ENCODE measurements at regions not wholly inside any gene's neighbourhood (a gene's known extent, or its start where the extent isn't known, plus 50 kb on each side); places are given as distances from the start of the nearest gene placed in this dataset.

DNA sequence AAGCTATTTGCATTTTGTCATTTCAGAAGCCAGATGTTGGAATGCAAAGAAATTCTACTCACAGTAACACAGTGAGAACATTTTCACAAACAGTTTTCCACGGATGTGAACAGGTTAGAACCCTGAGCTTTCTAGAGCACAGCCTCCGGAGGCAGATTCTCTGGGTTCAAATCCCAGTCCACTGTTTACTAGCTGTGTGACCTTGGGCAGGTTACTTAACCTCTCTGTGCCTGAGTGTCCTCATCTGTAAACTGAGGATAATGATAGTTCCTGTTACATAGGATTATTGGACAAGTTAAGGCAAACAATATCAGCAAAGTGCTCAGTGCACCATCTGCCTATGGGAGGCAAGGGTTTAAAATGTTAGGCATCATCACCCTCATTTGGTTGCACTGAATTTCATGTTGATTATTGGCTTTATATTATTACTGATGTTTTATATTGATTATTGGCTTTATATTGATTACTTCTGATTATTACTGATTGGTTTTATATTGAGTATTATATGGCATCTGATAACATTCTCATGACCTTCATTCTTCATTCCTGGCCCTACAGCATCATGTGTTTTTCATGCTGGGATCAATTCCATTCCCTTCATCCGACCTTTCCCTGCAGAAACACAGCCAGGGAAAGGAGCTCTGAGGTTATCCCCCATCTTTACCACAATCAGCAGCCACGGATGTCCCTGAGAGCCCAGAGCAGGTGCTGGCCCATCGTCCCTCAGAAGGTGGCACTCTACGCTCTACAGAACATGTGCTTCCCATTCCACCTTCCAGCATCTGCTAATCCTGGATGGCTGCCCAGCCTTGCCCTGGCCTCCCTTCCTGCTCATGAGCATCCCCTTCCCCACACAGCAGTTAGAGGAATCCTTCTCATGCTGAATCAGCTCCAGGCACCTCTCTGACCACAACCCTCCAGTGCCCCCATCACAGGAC, 283.1 kb downstream of the PREX1 start:
- no peak for DNase-seq (ENCODE audit: low read depth in 1 of 2, low spot score in 2 of 2)
- Histone ChIP-seq H3K36me3 (no peaks in the 10 kb centered on the region), H3K27me3 (replicated peaks) (peaks cover 7% of the 10 kb centered on the region), H3K27ac (no peak overlapping the region), H3K9me3 (replicated peaks) (no peaks in the 10 kb centered on the region; the same call in none of the 2 replicates), H3K4me3 (no peak overlapping the region), H3K4me1 (replicated peaks) (no peaks in the 10 kb centered on the region)

DNA sequence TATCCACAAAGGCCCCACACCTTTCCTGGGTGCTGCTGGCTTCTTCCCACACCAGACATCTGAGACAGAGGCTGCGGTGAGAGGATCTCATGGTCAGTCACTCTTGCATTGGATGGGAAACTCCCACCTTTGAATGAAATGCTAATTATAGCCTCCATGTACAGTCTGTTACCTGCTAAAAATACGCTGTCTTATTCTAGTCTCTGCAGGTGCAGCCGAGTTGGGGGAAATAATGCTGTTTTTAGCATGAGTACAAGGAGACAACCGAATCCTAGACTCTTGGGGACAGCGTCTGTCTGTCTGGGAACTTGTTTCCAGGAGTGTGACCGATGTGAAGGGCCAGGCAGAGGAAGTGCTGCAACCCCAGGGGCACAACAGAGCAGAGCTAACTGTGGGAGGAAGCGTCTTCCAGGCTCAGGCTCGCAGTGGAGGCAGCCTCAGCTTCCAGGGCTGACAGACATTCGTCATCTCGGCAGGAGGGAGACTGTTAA, 286.2 kb downstream of the PREX1 start:
- H3K27me3 ChIP-seq (replicated peaks), result peaks cover 7% of the 10 kb centered on the region
- no peak for DNase-seq (ENCODE audit: low read depth in 1 of 2, low spot score in 2 of 2)
- no peak overlapping the region for H3K27ac ChIP-seq
- H3K4me1 ChIP-seq (replicated peaks), result peaks cover 16% of the 10 kb centered on the region
- H3K4me3 ChIP-seq, result no peak overlapping the region
- H3K36me3 ChIP-seq, result no peaks in the 10 kb centered on the region
- H3K9me3 ChIP-seq (replicated peaks), result no peaks in the 10 kb centered on the region; the same call in none of the 2 replicates

DNA sequence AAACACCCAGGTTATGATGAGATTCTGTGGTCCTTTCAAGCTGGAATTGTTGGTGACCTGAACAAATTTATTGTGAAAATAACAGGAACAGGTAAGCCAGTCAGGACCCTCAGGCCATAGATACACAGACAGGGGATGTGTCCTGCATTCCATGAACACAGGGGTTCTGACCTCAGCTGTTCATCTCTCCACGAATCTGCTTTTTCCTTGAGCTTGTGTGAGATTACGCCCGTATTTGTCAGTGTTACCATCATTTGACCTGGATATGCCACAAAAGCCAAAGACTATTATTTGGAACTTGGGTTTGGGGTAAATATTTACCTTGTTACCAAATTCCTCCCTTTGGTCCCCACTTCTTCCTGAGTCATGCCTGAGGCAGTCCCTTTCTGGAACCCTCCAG, 288.9 kb downstream of the PREX1 start:
- DNase-seq (ENCODE audit: low read depth in 1 of 2, low spot score in 2 of 2), result no peak
- H3K27me3 ChIP-seq (replicated peaks), result peaks cover 11% of the 10 kb centered on the region

DNA sequence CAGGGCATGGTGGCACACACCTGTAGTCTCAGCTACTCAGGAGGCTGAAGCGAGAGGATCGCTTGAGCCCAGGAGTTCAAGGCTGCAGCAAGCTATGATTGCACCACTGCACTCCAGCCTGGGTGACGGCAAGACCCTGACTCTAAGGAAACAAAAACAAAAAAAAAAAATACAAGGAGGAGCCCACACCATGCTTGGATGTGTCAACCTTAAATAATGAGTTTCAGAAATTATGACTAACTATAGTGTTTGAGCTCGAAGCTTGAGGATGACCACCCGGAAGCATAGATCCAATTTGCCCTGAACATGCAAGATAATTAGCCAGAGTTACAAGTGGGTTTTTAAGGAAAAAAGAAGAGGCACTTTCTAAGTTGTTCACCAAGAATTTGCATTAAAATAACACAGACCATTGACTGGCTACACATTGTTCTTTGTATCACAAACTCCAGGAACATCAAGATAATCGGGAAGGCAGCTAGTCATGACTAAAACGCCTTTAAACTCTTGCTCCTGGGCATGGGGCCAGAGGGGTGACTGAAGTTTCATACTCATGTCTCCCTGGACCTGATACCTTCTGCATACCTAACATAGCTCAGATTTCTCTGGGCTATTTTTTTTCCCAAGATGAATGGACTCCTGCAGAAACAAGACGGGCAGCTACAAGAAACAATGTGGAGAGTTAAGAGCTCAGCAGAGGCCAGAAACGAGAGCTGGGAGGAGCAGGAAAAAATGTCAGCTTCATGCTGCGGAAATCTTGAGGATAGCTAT, 289.6 kb downstream of the PREX1 start:
- Histone ChIP-seq H3K9me3 (replicated peaks) (no peaks in the 10 kb centered on the region; the same call in none of the 2 replicates), H3K4me3 (no peak overlapping the region), H3K36me3 (no peaks in the 10 kb centered on the region), H3K27ac (no peak overlapping the region), H3K27me3 (replicated peaks) (peaks cover 12% of the 10 kb centered on the region), H3K4me1 (replicated peaks) (peaks cover 16% of the 10 kb centered on the region)
- DNase-seq (ENCODE audit: low read depth in 1 of 2, low spot score in 2 of 2), result peak; percentile 60 to 83

More for the DNA sequence above, 288.9 kb downstream of the PREX1 start:
- no peaks in the 10 kb centered on the region for H3K36me3 ChIP-seq
- H3K27ac ChIP-seq, result no peak overlapping the region
- H3K4me1 ChIP-seq (replicated peaks), result peaks cover 16% of the 10 kb centered on the region
- H3K9me3 ChIP-seq (replicated peaks), result no peaks in the 10 kb centered on the region; the same call in none of the 2 replicates
- H3K4me3 ChIP-seq, result no peak overlapping the region

DNA sequence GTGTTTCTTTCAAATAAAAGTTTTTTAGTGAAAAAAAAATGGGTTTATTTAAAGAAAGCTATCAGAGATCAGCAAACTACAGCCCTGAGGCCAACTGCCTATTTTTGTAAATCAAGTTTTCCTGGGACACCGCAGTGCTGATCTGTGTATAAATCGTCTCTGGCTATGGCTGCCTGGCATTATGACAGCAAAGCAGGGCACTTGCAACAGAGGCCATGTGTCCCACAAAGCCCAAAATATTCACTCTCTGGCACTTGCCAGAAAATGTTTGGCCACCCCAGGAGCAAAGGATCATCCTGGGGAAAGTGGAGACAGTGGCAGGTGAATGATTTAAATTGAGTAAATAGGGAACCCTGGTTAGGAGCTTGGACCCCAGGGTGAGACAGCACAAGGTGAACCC, 291.6 kb downstream of the PREX1 start:
- H3K4me1 ChIP-seq (replicated peaks), result peaks cover 16% of the 10 kb centered on the region
- no peak overlapping the region for H3K27ac ChIP-seq
- H3K4me3 ChIP-seq, result no peak overlapping the region
- DNase-seq (ENCODE audit: low read depth in 1 of 2, low spot score in 2 of 2), result no peak
- peaks cover 13% of the 10 kb centered on the region; the same call in 1 of the 2 replicates for H3K27me3 ChIP-seq (replicated peaks)
- H3K36me3 ChIP-seq, result no peaks in the 10 kb centered on the region
- no peaks in the 10 kb centered on the region for H3K9me3 ChIP-seq (replicated peaks)

DNA sequence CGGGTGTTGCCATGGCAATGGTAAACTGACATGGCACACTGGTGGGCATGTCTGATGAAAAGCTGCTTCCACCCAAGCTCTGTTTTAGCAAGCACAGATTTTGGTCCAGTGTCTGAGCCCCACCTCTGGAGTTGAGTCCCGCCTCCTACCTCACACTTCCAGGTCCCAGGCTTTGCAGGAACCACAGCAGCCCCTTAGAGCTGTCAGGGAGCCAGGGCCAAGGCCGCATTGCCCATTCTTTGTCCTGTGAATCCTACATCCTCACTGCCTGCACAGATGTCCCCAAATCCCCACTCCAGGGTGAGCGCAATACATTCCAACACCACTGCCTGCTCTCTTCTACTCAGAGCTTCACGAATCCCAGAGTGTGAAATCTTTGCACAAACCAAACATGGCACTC, 292.2 kb downstream of the PREX1 start:
- no peak overlapping the region for H3K4me3 ChIP-seq
- no peaks in the 10 kb centered on the region for H3K9me3 ChIP-seq (replicated peaks)
- DNase-seq (ENCODE audit: low read depth in 1 of 2, low spot score in 2 of 2), result no peak
- H3K4me1 ChIP-seq (replicated peaks), result peaks cover 16% of the 10 kb centered on the region
- no peak overlapping the region for H3K27ac ChIP-seq
- H3K27me3 ChIP-seq (replicated peaks), result peaks cover 13% of the 10 kb centered on the region; the same call in 1 of the 2 replicates
- no peaks in the 10 kb centered on the region for H3K36me3 ChIP-seq

DNA sequence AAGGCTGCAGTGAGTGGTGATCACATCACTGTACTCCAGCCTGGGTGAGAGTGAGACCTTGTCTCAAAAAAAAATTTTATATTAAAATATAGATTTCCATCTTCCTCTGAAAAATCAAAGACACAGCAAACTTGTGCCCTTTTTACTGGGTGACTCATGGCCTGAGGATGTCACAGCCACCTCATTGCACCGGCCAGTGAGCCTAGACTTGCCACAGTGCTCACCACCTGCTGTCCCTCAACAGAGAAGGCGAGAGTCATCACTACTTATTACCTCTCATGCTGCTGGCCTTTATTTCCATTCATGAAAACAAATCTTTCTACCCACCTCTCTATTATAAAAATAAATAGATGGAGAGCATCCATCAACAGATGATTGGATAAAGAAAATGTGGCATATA, 295.8 kb downstream of the PREX1 start:
- no peaks in the 10 kb centered on the region for H3K9me3 ChIP-seq (replicated peaks)
- no peaks in the 10 kb centered on the region for H3K4me1 ChIP-seq (replicated peaks)
- DNase-seq (ENCODE audit: low read depth in 1 of 2, low spot score in 2 of 2), result no peak
- no peak overlapping the region for H3K4me3 ChIP-seq
- no peak overlapping the region for H3K27ac ChIP-seq
- peaks cover 20% of the 10 kb centered on the region; the same call in 1 of the 2 replicates for H3K27me3 ChIP-seq (replicated peaks)
- no peaks in the 10 kb centered on the region for H3K36me3 ChIP-seq

DNA sequence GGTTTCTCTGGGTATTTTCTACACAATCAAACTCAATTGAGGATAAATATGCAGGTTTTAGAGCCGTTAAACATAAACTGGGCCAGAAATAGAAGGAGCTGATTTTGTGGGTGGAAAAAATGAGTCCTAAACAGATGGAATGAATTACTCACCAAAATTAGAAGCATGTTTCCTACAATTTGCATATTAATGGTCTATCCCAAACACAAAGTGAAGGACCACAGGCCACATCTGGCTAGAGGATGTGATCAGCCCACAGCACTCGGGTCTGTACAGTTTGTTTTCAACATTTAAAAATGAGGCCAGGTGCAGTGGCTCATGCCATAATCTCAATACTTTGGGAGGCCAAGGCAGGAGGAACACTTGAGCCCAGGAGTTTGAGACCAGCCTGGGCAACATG, 296.3 kb downstream of the PREX1 start:
- Histone ChIP-seq H3K4me1 (replicated peaks) (no peaks in the 10 kb centered on the region), H3K4me3 (no peak overlapping the region), H3K9me3 (replicated peaks) (no peaks in the 10 kb centered on the region), H3K27ac (no peak overlapping the region), H3K36me3 (no peaks in the 10 kb centered on the region), H3K27me3 (replicated peaks) (peaks cover 20% of the 10 kb centered on the region; the same call in 1 of the 2 replicates)
- DNase-seq (ENCODE audit: low read depth in 1 of 2, low spot score in 2 of 2), result no peak

DNA sequence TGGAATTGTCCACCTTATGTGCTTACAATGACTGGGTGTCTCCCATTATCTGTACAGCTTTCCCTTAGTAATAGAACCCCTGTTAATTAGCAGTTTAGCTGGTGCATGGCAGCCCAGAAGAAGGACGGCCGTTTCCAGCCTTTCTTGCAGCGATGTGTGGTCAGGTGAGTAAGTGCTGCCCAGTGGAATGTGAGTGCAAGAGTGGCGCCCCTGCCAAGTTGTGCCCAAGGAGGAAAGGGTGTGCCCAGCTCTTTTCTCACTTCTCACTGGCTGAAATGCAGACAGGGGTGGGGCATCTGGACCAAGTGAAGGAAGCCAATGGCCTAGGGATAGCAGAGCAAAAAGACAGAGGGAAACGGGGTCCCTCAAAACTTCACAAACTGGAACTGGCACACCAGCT, 296.8 kb downstream of the PREX1 start:
- Histone ChIP-seq H3K27ac (no peak overlapping the region), H3K27me3 (replicated peaks) (peaks cover 20% of the 10 kb centered on the region; the same call in 1 of the 2 replicates), H3K36me3 (no peaks in the 10 kb centered on the region), H3K9me3 (replicated peaks) (no peaks in the 10 kb centered on the region), H3K4me1 (replicated peaks) (no peaks in the 10 kb centered on the region), H3K4me3 (no peak overlapping the region)
- no peak for DNase-seq (ENCODE audit: low read depth in 1 of 2, low spot score in 2 of 2)

DNA sequence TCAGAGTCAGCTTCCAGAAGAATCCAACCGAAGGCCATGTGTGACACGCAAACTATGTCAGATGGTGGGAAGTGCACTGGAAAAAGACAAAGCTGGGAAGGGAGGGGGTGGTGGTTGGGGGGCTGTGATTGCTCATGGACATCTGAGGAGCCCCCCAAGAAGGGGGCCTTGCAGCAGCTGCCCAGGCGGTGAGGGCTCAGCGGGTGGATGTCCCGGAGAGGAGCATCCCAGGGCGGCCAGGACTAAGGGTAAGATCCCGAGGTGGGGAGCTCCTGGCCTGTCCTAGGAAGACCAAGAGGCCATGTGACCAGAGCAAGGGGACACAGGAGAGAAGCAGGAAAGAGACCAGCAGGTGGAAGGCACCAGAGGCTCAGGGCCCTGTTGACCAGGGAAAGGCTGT, 299.5 kb downstream of the PREX1 start:
- Histone ChIP-seq H3K36me3 (no peaks in the 10 kb centered on the region), H3K27ac (no peak overlapping the region)
- DNase-seq (ENCODE audit: low read depth in 1 of 2, low spot score in 2 of 2), result no peak

DNA sequence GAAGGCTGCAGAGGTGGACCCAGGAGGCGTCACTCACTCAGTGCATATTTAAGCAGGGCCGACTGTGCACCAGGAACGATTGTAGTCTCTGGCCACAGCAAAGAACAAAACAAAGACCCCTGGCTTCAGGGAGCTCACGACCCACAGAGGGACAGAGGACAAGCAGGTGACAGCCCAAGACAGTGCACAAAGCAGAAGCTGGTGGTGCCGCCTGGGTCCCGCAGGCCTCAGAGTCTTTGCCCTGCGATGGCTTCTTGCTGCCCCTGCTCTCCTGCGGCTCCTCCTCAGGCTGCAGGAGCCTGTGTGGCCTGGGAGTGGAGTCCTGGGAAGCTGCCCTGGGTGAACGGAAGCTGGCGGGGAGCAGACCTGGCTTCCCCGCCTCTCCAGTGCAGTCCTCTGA, 300.0 kb downstream of the PREX1 start:
- DNase-seq (ENCODE audit: low read depth in 1 of 2, low spot score in 2 of 2), result no peak

More for the DNA sequence above, 299.5 kb downstream of the PREX1 start:
- no peak overlapping the region for H3K4me3 ChIP-seq
- no peaks in the 10 kb centered on the region for H3K9me3 ChIP-seq (replicated peaks)
- H3K27me3 ChIP-seq (replicated peaks), result peaks cover 13% of the 10 kb centered on the region; the same call in 1 of the 2 replicates
- no peaks in the 10 kb centered on the region for H3K4me1 ChIP-seq (replicated peaks)

DNA sequence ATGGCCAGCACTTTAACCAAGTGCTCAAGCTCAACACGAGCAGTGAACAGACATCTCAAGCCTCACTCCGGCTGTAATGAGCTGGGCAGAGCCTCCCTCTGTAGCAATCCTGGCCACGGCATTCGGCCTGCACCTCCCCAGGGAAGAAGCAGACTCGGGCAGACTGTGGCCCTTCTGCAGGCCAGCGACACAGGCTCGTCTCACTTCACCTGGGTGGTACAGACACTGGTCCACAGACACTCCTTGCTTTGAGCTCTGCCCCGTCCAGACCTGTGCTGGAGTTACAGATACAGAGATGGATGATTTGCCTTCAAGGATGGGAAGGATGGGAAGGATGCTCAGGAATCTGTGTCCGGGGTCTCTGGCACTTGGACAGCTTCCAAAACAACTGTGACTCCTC, 300.9 kb downstream of the PREX1 start:
- no peak overlapping the region for H3K4me3 ChIP-seq
- no peaks in the 10 kb centered on the region for H3K4me1 ChIP-seq (replicated peaks)
- no peak for DNase-seq (ENCODE audit: low read depth in 1 of 2, low spot score in 2 of 2)
- H3K27ac ChIP-seq, result no peak overlapping the region
- peaks cover 7% of the 10 kb centered on the region; the same call in 1 of the 2 replicates for H3K27me3 ChIP-seq (replicated peaks)
- no peaks in the 10 kb centered on the region for H3K36me3 ChIP-seq
- no peaks in the 10 kb centered on the region for H3K9me3 ChIP-seq (replicated peaks)

More for the DNA sequence above, 300.0 kb downstream of the PREX1 start:
- Histone ChIP-seq H3K27me3 (replicated peaks) (peaks cover 7% of the 10 kb centered on the region; the same call in 1 of the 2 replicates), H3K4me3 (no peak overlapping the region), H3K36me3 (no peaks in the 10 kb centered on the region), H3K27ac (no peak overlapping the region), H3K4me1 (replicated peaks) (no peaks in the 10 kb centered on the region), H3K9me3 (replicated peaks) (no peaks in the 10 kb centered on the region)

DNA sequence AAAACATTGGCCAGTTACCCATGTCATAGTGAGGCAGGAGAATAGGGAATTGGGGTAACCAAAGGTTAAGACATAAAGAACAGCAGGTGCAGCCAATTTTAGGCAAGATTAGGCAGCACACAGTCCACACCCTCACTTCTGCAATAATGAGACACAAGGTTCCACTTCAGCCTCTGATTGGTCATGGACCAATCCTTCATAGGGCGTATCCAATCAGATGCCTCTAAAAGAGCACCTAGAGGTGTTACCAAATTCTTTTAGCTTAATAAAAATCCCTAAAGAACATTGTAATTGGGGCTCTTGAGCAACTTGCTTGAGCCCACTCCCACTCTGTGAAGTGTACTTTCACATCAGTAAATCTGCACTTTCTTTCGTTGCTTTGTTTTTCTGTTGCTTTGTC, 302.4 kb downstream of the PREX1 start:
- DNase-seq (ENCODE audit: low read depth in 1 of 2, low spot score in 2 of 2), result no peak
- Histone ChIP-seq H3K4me3 (no peak overlapping the region), H3K9me3 (replicated peaks) (no peaks in the 10 kb centered on the region), H3K4me1 (replicated peaks) (no peaks in the 10 kb centered on the region), H3K27ac (no peak overlapping the region), H3K36me3 (no peaks in the 10 kb centered on the region), H3K27me3 (replicated peaks) (peaks cover 7% of the 10 kb centered on the region; the same call in 1 of the 2 replicates)

All from SJSA1 (cell line).